Adrenal gland (tissue), 5 donors: ENCODE measurements at regions not wholly inside any gene's neighbourhood (a gene's known extent, or its start where the extent isn't known, plus 50 kb on each side); places are given as distances from the start of the nearest gene placed in this dataset.

ENCODE experiments used
- CTCF ChIP-seq, 6 experiments: fragments of 450-650 bp in 4 of 6; fragments of 200-600 bp in 2 of 6; sonication (generic) in 1 of 6; IDR thresholded peaks; 1 replicate in 5 of 6; 2 replicates in 1 of 6; pipeline versions ENCODE4 v1.5.1 to v1.8.0; 2016 to 2021; ENCODE audit warnings: antibody characterized with exemption in 6 of 6, mild to moderate bottlenecking in 2 of 6, moderate library complexity in 1 of 6
- POLR2A ChIP-seq, 2 donors: fragments of 450-650 bp; IDR thresholded peaks; one replicate each; pipeline ENCODE4 v1.6.1; 2017; ENCODE audit warnings: antibody characterized with exemption in 2 of 2, mild to moderate bottlenecking in 2 of 2, moderate library complexity in 1 of 2
- donor health status: DM: no; HTN: no; CAD: no.

- TF ChIP-seq POLR2A (IDR thresholded peaks at IDR 0.05) (no peak), CTCF (IDR thresholded peaks at IDR 0.05) (no peak)
Measured at GRCh38 chr15:66849746-66850077, 147.7 kb downstream of the SMAD6 start.
